GM10248 (cell line): ENCODE measurements at regions not wholly inside any gene's neighbourhood (a gene's known extent, or its start where the extent isn't known, plus 50 kb on each side); places are given as distances from the start of the nearest gene placed in this dataset.

Source experiments
- CTCF ChIA-PET: fragments of 300-600 bp; sonication (Branson Sonifier 250); formaldehyde crosslinking; extraction: SDS; loops from one replicate; lab custom pipeline; 2021; ENCODE audit warnings: antibody characterized with exemption; lab: Yijun Ruan, JAX
- POLR2A ChIA-PET: fragments of 350-650 bp; sonication (Branson Sonifier 250); formaldehyde crosslinking; extraction: SDS; loops from one replicate; lab custom pipeline; 2020; ENCODE audit warnings: antibody characterized with exemption; lab: Yijun Ruan, JAX
- DNase-seq: peaks from one replicate; pipeline ENCODE4 v3.0.0; 2012; ENCODE audit errors: extremely low spot score
- CTCF ChIP-seq: IDR thresholded peaks from 2 replicates; pipeline ENCODE4 v1.5.1; 2012; ENCODE audit warnings: mild to moderate bottlenecking, low read depth; ENCODE audit errors: extremely low read depth, missing control alignments, control extremely low read depth

GRCh38 chr1:116259663-116260062 is 113.4 kb upstream of the ATP1A1 start:
- no peak for DNase-seq
- POLR2A ChIA-PET = no interaction called here
- CTCF ChIA-PET = interaction anchor here (1.1 to 1.7 kb wide), 3 partner anchors 14 to 226 kb away, joined by 3 to 4 read pairs (median 3); no protein-coding TSS in a partner anchor
- no peak for TF ChIP-seq CTCF

- TF ChIP-seq CTCF = no peak
- ChIA-PET CTCF (interaction anchor here (1.1 to 1.7 kb wide), 2 partner anchors 13 to 38 kb away, joined by 3 to 4 read pairs; no protein-coding TSS in a partner anchor), POLR2A (no interaction called here)
- DNase-seq = no peak
Measured at GRCh38 chr1:116260115-116260514, 112.9 kb upstream of the ATP1A1 start.

- TF ChIP-seq CTCF = no peak
- POLR2A ChIA-PET = no interaction called here
- DNase-seq = no peak
- CTCF ChIA-PET = interaction anchor here (1.7 kb wide), 1 partner anchor 13 kb away, joined by 4 read pairs; no protein-coding TSS in a partner anchor
Measured at GRCh38 chr1:116260621-116261020, 112.4 kb upstream of the ATP1A1 start.

GRCh38 chr1:116261227-116261626 is 111.8 kb upstream of the ATP1A1 start:
- POLR2A ChIA-PET = no interaction called here
- CTCF ChIA-PET = no interaction called here
- no peak for TF ChIP-seq CTCF
- no peak for DNase-seq

- no peak for DNase-seq
- ChIA-PET CTCF (interaction anchor here (0.9 kb wide), 1 partner anchor 19 kb away, joined by 3 read pairs; no protein-coding TSS in a partner anchor), POLR2A (no interaction called here)
- TF ChIP-seq CTCF = no peak
Measured at GRCh38 chr1:116262207-116262994, 110.6 kb upstream of the ATP1A1 start.

GRCh38 chr1:116262995-116263385 is 110.1 kb upstream of the ATP1A1 start:
- no peak for TF ChIP-seq CTCF
- no peak for DNase-seq
- ChIA-PET POLR2A (no interaction called here), CTCF (interaction anchor here (0.9 to 1.1 kb wide), 2 partner anchors 19 to 21 kb away, joined by 3 read pairs; no protein-coding TSS in a partner anchor)
